ENCODE measurements at regions not wholly inside any gene's neighbourhood (a gene's known extent, or its start where the extent isn't known, plus 50 kb on each side); places are given as distances from the start of the nearest gene placed in this dataset.
"Not testable (repeated sequence)": the region's sequence is repeated elsewhere in the genome, so short reads cannot be mapped to it uniquely, and the experiment has no call there.

DNA sequence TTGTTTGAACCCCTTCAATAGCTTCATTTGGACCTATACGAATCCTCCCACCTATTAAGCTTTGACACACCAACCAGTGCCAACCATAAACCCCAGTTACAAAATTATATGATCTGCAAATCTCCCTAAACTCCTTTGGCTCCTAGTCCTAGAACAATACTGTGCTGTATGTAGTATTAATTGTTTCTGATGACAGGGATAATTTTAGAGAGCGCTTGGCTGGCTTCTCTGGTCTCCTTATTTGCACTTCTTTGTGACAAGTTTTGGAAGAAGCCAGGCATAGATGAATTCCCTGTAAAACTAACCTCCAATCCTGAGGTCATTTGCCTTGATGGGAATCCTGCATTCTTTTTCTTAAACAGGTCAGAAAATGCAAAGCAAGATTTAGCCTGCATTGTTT lies 433.0 kb downstream of the PPARGC1A start:
- DNase-seq (ENCODE audit: low read depth): no peak
- no peaks in the 10 kb centered on the region for H3K36me3 ChIP-seq (ENCODE audit: control insufficient read depth, insufficient read depth, low read length, severe bottlenecking)
- H3K9me3 ChIP-seq (ENCODE audit: control insufficient read depth, low read length): no peaks in the 10 kb centered on the region
- H3K4me3 ChIP-seq (ENCODE audit: low read length): no peak overlapping the region
- no peak overlapping the region for H3K9ac ChIP-seq (ENCODE audit: low read length)
- peaks cover 9% of the 10 kb centered on the region for H3K4me1 ChIP-seq (ENCODE audit: control insufficient read depth, insufficient read depth, low read length)
- H3K27me3 ChIP-seq (replicated peaks; ENCODE audit: control insufficient read depth, insufficient read depth, low read length): no peaks in the 10 kb centered on the region

DNA sequence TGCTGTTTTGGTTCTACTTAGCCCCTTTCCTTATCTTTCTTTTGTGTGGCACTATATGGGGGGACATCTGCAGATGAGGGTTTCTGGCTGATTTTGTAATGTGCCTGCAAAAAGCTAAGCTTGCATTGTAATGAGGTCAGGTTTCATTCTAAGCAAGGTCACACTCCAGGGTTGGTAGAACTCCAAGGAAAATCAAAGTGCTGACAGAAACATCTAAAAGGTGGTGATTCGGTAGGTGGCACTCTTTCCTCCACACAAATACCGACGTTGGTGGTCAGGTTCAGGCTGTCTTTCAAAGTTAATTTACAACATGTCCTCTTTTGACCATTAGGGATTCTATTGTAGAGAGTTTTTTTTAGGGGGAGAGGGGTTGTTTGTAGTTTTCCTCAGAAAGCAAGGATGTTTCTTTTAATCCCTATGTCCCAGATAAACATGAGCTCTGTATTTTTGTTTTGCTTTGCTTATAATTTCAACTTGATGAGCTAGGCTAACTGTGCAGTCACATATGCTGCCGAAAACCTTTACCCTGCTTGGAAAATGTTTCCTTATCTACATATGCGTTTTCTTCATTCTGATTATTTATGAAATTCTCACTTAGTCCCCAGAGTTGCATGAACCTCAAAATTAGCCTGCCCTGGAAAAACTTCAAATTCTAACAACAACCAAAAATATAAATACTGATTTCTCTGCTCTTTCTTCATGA lies 434.2 kb downstream of the PPARGC1A start:
- Histone ChIP-seq H3K27me3 (replicated peaks; ENCODE audit: control insufficient read depth, insufficient read depth, low read length) (no peaks in the 10 kb centered on the region), H3K4me1 (ENCODE audit: control insufficient read depth, insufficient read depth, low read length) (peaks cover 9% of the 10 kb centered on the region), H3K9ac (ENCODE audit: low read length) (no peak overlapping the region), H3K9me3 (ENCODE audit: control insufficient read depth, low read length) (no peaks in the 10 kb centered on the region), H3K4me3 (ENCODE audit: low read length) (no peak overlapping the region), H3K36me3 (ENCODE audit: control insufficient read depth, insufficient read depth, low read length, severe bottlenecking) (no peaks in the 10 kb centered on the region)
- no peak for DNase-seq (ENCODE audit: low read depth)

DNA sequence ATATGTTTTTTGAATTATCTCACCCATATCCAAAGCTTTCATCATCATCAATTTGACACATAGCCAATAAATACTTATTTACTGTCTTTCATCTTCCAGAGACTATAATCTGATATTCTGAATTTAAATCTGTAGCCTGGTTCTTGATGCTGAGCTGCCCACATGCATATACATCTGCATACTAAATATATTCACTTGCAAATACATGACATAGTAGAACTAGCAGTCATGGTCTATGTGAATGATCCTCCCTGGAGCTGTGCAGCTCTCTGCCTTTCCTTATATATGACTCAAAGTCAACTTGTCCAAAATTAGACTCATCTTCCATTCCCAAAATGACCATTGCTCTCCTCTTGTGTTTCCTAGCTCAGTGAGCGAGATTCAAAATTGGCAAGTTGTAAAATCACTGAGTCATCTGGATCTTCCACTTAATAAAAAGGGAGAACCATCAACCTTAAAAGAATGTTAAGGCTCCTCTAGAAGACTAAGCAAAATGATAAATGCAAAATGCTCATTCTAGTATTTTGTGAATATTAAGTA lies 448.2 kb downstream of the PPARGC1A start:
- Histone ChIP-seq H3K9me3 (ENCODE audit: control insufficient read depth, low read length) (no peaks in the 10 kb centered on the region), H3K4me1 (ENCODE audit: control insufficient read depth, insufficient read depth, low read length) (no peaks in the 10 kb centered on the region), H3K4me3 (ENCODE audit: low read length) (no peak overlapping the region), H3K36me3 (ENCODE audit: control insufficient read depth, insufficient read depth, low read length, severe bottlenecking) (no peaks in the 10 kb centered on the region), H3K27me3 (replicated peaks; ENCODE audit: control insufficient read depth, insufficient read depth, low read length) (no peaks in the 10 kb centered on the region), H3K9ac (ENCODE audit: low read length) (no peak overlapping the region)
- no peak for DNase-seq (ENCODE audit: low read depth)

DNA sequence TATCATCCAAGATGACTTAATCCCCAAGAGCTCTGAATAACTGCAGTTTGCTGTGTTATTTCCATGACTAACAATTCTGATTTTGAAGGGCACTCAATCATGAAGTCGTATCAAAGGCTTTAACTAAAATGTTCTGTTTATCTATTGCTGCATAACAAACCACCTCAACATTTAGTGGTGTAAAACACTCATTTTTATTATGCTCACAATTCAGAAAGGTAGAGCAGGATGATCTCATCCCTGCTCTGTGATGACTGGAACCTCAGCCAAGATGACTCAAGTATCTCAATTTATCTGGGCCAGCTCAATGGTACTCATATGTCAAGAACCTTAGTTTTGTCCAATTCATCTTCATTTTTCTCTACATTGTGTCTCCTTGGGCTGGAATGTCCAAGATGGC lies 451.1 kb downstream of the PPARGC1A start:
- no peak for DNase-seq (ENCODE audit: low read depth)
- H3K4me3 ChIP-seq (ENCODE audit: low read length): no peak overlapping the region

DNA sequence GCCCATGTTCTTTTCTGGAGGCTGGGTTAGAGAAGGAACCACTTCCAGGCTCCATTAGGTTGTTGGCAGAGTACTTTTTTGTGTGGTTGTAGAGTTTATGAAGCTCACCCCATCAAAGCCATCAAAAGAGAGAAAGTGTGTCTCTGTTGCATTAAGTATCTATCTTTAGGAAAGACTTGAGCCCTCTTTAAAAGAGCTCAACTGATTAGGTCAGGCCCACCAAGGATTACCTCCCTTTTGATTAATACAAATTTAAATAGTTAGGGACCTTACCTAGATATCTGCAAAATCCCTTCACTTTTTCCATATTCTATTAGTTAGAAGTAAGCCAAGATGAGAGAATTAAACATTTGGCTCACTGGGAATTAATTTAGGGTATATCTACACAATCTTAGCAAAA lies 460.4 kb downstream of the PPARGC1A start:
- H3K36me3 ChIP-seq (ENCODE audit: control insufficient read depth, insufficient read depth, low read length, severe bottlenecking): no peaks in the 10 kb centered on the region
- H3K4me1 ChIP-seq (ENCODE audit: control insufficient read depth, insufficient read depth, low read length): peaks cover 6% of the 10 kb centered on the region
- no peak overlapping the region for H3K4me3 ChIP-seq (ENCODE audit: low read length)
- no peak for DNase-seq (ENCODE audit: low read depth)
- no peaks in the 10 kb centered on the region for H3K9me3 ChIP-seq (ENCODE audit: control insufficient read depth, low read length)
- H3K27me3 ChIP-seq (replicated peaks; ENCODE audit: control insufficient read depth, insufficient read depth, low read length): no peaks in the 10 kb centered on the region
- no peak overlapping the region for H3K9ac ChIP-seq (ENCODE audit: low read length)

More for the DNA sequence above, 451.1 kb downstream of the PPARGC1A start:
- Histone ChIP-seq H3K27me3 (replicated peaks; ENCODE audit: control insufficient read depth, insufficient read depth, low read length) (no peaks in the 10 kb centered on the region), H3K36me3 (ENCODE audit: control insufficient read depth, insufficient read depth, low read length, severe bottlenecking) (no peaks in the 10 kb centered on the region), H3K4me1 (ENCODE audit: control insufficient read depth, insufficient read depth, low read length) (no peaks in the 10 kb centered on the region), H3K9ac (ENCODE audit: low read length) (no peak overlapping the region), H3K9me3 (ENCODE audit: control insufficient read depth, low read length) (no peaks in the 10 kb centered on the region)

DNA sequence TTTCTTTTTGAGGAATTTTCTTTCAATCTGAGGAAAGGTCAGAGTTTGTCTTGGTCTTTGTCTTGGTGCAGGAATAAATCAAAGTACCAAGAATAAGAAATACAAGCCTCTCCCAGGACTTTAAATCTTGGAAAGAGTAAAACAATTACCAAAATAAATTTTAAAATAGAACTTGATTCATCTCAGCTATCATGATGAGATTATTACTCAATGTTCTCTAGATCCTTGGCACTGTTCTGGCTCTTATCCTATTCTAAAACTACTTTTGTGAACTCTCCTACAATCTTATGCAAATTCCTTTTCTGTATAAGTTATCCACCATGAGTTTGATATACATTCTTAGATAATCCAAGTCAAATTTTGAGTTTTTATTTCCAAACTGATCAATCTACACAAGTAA lies 464.3 kb downstream of the PPARGC1A start:
- no peak for DNase-seq (ENCODE audit: low read depth)
- Histone ChIP-seq H3K9ac (ENCODE audit: low read length) (no peak overlapping the region), H3K4me3 (ENCODE audit: low read length) (no peak overlapping the region), H3K4me1 (ENCODE audit: control insufficient read depth, insufficient read depth, low read length) (peaks cover 6% of the 10 kb centered on the region), H3K27me3 (replicated peaks; ENCODE audit: control insufficient read depth, insufficient read depth, low read length) (no peaks in the 10 kb centered on the region), H3K9me3 (ENCODE audit: control insufficient read depth, low read length) (no peaks in the 10 kb centered on the region), H3K36me3 (ENCODE audit: control insufficient read depth, insufficient read depth, low read length, severe bottlenecking) (no peaks in the 10 kb centered on the region)

DNA sequence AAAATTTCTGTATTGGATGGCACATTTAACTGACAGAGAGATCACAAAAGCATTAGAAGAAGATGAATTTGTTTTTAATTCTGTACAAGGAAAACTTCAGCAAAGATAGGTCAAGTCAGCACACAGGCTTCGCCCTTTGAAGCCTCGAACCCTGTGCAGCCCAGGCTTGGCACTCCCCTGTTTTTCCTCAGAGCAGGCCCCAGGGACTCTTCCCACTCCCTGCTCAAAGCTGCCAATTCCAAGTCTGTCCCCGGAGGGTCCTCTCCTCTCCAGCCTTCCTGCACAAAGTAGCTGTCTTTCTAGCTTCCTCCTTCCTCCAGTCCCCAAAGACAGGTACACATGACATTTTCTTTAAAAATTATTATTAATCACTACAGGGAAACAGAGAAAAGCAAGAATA lies 466.3 kb downstream of the PPARGC1A start:
- Histone ChIP-seq H3K36me3 (ENCODE audit: control insufficient read depth, insufficient read depth, low read length, severe bottlenecking) (no peaks in the 10 kb centered on the region), H3K4me1 (ENCODE audit: control insufficient read depth, insufficient read depth, low read length) (peaks cover 6% of the 10 kb centered on the region), H3K4me3 (ENCODE audit: low read length) (no peak overlapping the region), H3K9ac (ENCODE audit: low read length) (no peak overlapping the region), H3K9me3 (ENCODE audit: control insufficient read depth, low read length) (peaks cover 3% of the 10 kb centered on the region), H3K27me3 (replicated peaks; ENCODE audit: control insufficient read depth, insufficient read depth, low read length) (no peaks in the 10 kb centered on the region)
- DNase-seq (ENCODE audit: low read depth): no peak

DNA sequence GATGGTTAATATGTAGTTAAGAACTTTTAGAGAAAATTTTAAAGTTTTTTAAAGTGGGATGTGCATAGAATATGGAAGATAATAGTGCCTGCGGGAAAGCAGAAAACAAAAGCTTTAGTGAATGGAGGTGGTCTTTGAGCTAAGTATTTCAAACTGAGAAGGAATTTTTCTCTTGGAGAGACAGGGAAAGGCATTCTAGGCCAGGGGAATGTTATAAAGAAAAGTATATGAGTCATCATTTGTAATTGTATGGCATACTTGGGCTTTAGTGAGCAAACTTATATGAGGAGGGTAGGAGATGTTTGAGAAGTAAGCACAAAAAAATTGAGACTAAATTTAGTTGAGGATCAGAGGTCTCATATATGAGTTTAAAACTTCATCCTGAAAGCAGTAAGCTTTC lies 467.0 kb downstream of the PPARGC1A start:
- H3K9me3 ChIP-seq (ENCODE audit: control insufficient read depth, low read length): peaks cover 3% of the 10 kb centered on the region
- no peaks in the 10 kb centered on the region for H3K27me3 ChIP-seq (replicated peaks; ENCODE audit: control insufficient read depth, insufficient read depth, low read length)
- H3K4me3 ChIP-seq (ENCODE audit: low read length): no peak overlapping the region
- peaks cover 6% of the 10 kb centered on the region for H3K4me1 ChIP-seq (ENCODE audit: control insufficient read depth, insufficient read depth, low read length)
- H3K36me3 ChIP-seq (ENCODE audit: control insufficient read depth, insufficient read depth, low read length, severe bottlenecking): no peaks in the 10 kb centered on the region
- no peak overlapping the region for H3K9ac ChIP-seq (ENCODE audit: low read length)
- DNase-seq (ENCODE audit: low read depth): no peak

DNA sequence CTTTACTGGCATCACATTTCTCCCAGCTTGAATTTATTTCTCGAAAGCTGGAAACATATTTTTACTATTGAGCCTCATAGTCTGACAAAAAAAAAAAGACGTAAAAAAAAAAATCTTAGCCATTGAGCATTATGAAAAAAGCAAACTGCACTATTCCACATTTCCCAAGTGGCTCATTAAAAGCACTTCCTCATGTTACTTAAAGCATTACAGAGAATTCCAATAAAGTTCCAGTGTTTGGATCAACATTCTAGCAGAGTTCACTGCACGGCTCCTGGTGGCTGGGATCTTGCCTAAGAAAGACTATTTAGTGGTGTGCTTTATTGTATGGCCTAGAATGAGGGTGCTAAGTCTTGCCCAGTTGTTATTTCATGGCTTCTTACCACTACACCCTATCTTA lies 476.2 kb downstream of the PPARGC1A start:
- no peaks in the 10 kb centered on the region for H3K27me3 ChIP-seq (replicated peaks; ENCODE audit: control insufficient read depth, insufficient read depth, low read length)
- no peaks in the 10 kb centered on the region for H3K9me3 ChIP-seq (ENCODE audit: control insufficient read depth, low read length)
- DNase-seq (ENCODE audit: low read depth): no peak
- H3K4me3 ChIP-seq (ENCODE audit: low read length): no peak overlapping the region
- H3K4me1 ChIP-seq (ENCODE audit: control insufficient read depth, insufficient read depth, low read length): peaks cover 3% of the 10 kb centered on the region
- no peak overlapping the region for H3K9ac ChIP-seq (ENCODE audit: low read length)
- no peaks in the 10 kb centered on the region for H3K36me3 ChIP-seq (ENCODE audit: control insufficient read depth, insufficient read depth, low read length, severe bottlenecking)

DNA sequence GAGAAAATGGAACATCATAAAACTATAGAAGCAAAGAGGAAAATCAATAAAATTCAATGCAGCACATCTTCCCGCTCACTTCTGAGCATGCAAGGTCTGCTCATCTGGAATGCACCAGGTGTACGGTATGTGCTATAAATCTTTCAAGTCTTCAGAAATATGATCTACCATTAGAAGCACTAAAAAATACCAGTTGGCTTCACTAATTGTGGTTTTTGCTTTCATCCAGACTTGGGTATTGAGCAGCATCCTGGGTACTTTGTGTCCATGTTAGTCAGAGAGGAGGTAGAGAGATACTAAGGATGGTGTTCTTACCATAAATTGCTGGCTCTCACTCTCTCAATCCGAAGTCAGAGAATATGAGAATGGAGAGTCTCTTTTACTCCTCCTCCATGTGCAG lies 477.1 kb downstream of the PPARGC1A start:
- no peak overlapping the region for H3K9ac ChIP-seq (ENCODE audit: low read length)
- no peaks in the 10 kb centered on the region for H3K27me3 ChIP-seq (replicated peaks; ENCODE audit: control insufficient read depth, insufficient read depth, low read length)
- H3K9me3 ChIP-seq (ENCODE audit: control insufficient read depth, low read length): no peaks in the 10 kb centered on the region
- H3K4me1 ChIP-seq (ENCODE audit: control insufficient read depth, insufficient read depth, low read length): peaks cover 3% of the 10 kb centered on the region
- no peak for DNase-seq (ENCODE audit: low read depth)
- H3K36me3 ChIP-seq (ENCODE audit: control insufficient read depth, insufficient read depth, low read length, severe bottlenecking): no peaks in the 10 kb centered on the region
- no peak overlapping the region for H3K4me3 ChIP-seq (ENCODE audit: low read length)

DNA sequence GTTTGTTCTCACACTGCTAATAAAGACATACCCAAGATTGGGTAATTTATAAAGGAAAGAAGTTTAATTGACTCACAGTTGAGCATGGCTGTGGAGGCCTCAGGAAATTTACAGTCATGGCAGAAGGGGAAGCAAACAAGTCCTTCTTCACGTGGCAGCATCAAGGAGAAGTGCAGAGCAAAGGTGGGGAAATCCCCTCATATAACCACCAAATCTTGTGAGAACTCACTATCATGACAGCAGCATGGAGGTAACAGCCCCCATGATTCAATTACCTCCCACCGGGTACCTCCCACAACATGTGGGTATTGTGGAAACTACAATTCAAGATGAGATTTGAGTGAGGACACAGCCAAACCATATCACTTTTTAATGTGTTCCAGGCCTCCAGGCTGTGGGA lies 480.9 kb downstream of the PPARGC1A start:
- H3K4me3 ChIP-seq (ENCODE audit: low read length); H3K36me3 ChIP-seq (ENCODE audit: control insufficient read depth, insufficient read depth, low read length, severe bottlenecking); H3K27me3 ChIP-seq (replicated peaks; ENCODE audit: control insufficient read depth, insufficient read depth, low read length); DNase-seq (ENCODE audit: low read depth); H3K9ac ChIP-seq (ENCODE audit: low read length); H3K4me1 ChIP-seq (ENCODE audit: control insufficient read depth, insufficient read depth, low read length): not testable (repeated sequence)
- peaks cover 16% of the 10 kb centered on the region for H3K9me3 ChIP-seq (ENCODE audit: control insufficient read depth, low read length)

DNA sequence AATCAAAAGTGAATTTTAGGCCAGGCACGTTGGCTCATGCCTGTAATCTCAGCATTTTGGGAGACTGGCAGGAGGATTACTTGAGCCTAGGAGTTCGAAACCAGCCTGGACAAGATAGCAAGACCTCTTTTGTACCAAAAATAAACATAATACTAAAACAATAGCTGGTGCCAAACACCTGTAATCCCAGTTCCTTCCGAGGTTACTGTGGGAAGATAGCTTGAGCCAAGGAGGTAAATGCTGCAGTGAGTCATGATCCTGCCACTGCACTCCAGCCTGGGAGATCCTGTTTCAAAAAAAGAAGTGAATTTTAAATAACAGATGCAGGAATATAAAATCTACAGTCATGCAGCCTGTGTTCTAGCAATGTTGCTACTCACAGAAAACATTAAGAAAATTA lies 488.3 kb downstream of the PPARGC1A start:
- DNase-seq (ENCODE audit: low read depth): no peak
- H3K27me3 ChIP-seq (replicated peaks; ENCODE audit: control insufficient read depth, insufficient read depth, low read length): no peaks in the 10 kb centered on the region
- no peak overlapping the region for H3K9ac ChIP-seq (ENCODE audit: low read length)
- peaks cover 9% of the 10 kb centered on the region for H3K9me3 ChIP-seq (ENCODE audit: control insufficient read depth, low read length)
- no peak overlapping the region for H3K4me3 ChIP-seq (ENCODE audit: low read length)
- H3K36me3 ChIP-seq (ENCODE audit: control insufficient read depth, insufficient read depth, low read length, severe bottlenecking): no peaks in the 10 kb centered on the region
- no peaks in the 10 kb centered on the region for H3K4me1 ChIP-seq (ENCODE audit: control insufficient read depth, insufficient read depth, low read length)
